Panc1 (cell line): ENCODE measurements at regions not wholly inside any gene's neighbourhood (a gene's known extent, or its start where the extent isn't known, plus 50 kb on each side); places are given as distances from the start of the nearest gene placed in this dataset.

Source experiments
- CTCF ChIP-seq: fragments of 450-650 bp; IDR thresholded peaks from 2 replicates; pipeline ENCODE4 v1.5.1; 2017; ENCODE audit warnings: mild to moderate bottlenecking
- POLR2AphosphoS5 ChIP-seq: IDR thresholded peaks from 2 replicates; pipeline ENCODE4 v1.6.1; 2012; ENCODE audit warnings: mild to moderate bottlenecking, low read depth, low read length, moderate library complexity
- REST ChIP-seq, 2 experiments: IDR thresholded peaks; 2 replicates each; pipeline ENCODE4 v1.6.1; 2011 to 2012; ENCODE audit warnings: low read depth in 2 of 2, control low read depth in 1 of 2, low read length in 1 of 2, mild to moderate bottlenecking in 1 of 2, moderate library complexity in 1 of 2; ENCODE audit not compliant: insufficient read depth in 1 of 2
- SIN3A ChIP-seq: IDR thresholded peaks from 2 replicates; pipeline ENCODE4 v1.6.1; 2012; ENCODE audit warnings: low read depth, mild to moderate bottlenecking, low read length, moderate library complexity, borderline replicate concordance; ENCODE audit not compliant: insufficient read depth

- no peak for TF ChIP-seq CTCF
- no peak for TF ChIP-seq REST (IDR thresholded peaks at IDR 0.05; ENCODE audit: insufficient read depth in 1 of 2, low read depth in 2 of 2, low read length in 1 of 2)
- no peak for TF ChIP-seq POLR2AphosphoS5
- no peak for TF ChIP-seq SIN3A
These were observed 520.5 kb upstream of the ADGRB3 start for GRCh38 chr6:68114463-68115047.
